Esophagus muscularis mucosa (tissue), 3 donors: ENCODE measurements at regions not wholly inside any gene's neighbourhood (a gene's known extent, or its start where the extent isn't known, plus 50 kb on each side); places are given as distances from the start of the nearest gene placed in this dataset.

Experiments
- POLR2A ChIP-seq: fragments of 450-650 bp; IDR thresholded peaks from one replicate; pipeline ENCODE4 v1.6.1; 2017; ENCODE audit warnings: antibody characterized with exemption, moderate library complexity, mild to moderate bottlenecking, low read depth
- TF ChIP-seq, protein P1 (sequence below), 3 experiments: fragments of 200-600 bp in 2 of 3; fragments of 450-650 bp in 1 of 3; sonication (generic) in 2 of 3; IDR thresholded peaks; one replicate each; pipeline ENCODE4 v1.5.1; 2017 to 2019; ENCODE audit warnings: antibody characterized with exemption in 3 of 3, mild to moderate bottlenecking in 2 of 3, moderate library complexity in 1 of 3

- TF ChIP-seq, protein P1, sequence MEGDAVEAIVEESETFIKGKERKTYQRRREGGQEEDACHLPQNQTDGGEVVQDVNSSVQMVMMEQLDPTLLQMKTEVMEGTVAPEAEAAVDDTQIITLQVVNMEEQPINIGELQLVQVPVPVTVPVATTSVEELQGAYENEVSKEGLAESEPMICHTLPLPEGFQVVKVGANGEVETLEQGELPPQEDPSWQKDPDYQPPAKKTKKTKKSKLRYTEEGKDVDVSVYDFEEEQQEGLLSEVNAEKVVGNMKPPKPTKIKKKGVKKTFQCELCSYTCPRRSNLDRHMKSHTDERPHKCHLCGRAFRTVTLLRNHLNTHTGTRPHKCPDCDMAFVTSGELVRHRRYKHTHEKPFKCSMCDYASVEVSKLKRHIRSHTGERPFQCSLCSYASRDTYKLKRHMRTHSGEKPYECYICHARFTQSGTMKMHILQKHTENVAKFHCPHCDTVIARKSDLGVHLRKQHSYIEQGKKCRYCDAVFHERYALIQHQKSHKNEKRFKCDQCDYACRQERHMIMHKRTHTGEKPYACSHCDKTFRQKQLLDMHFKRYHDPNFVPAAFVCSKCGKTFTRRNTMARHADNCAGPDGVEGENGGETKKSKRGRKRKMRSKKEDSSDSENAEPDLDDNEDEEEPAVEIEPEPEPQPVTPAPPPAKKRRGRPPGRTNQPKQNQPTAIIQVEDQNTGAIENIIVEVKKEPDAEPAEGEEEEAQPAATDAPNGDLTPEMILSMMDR (IDR thresholded peaks at IDR 0.05) = no peak
- TF ChIP-seq POLR2A = no peak
These were observed 90.7 kb upstream of the CSF3R start for GRCh38 chr1:36573445-36573844.
